ENCODE measurements at regions not wholly inside any gene's neighbourhood (a gene's known extent, or its start where the extent isn't known, plus 50 kb on each side); places are given as distances from the start of the nearest gene placed in this dataset.
A peak's percentile ranks its signal among the peaks of the same experiment; 100 is the strongest.

DNA sequence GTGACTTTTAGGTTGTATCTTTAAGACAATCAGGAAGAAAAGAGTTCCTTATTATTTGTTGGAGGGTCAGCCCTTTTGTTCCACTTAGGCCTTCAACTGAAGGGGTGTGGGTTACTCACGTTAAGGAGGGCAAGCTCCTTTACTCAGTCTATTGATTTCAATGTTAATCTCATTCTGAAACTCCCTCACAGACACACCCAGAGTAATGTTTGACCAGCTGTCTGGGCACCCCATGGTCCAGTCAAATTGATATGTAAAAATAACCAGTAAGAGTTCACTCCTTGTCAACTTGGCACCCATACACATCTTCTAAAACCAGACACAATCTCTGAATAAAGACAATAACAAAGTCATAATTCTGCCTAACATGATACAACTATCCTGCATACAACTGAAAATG is 292.9 kb downstream of the KLF5 start:
- H3K4me3 ChIP-seq (ENCODE audit: low read length) = no peak overlapping the region
- TF ChIP-seq, protein P1, sequence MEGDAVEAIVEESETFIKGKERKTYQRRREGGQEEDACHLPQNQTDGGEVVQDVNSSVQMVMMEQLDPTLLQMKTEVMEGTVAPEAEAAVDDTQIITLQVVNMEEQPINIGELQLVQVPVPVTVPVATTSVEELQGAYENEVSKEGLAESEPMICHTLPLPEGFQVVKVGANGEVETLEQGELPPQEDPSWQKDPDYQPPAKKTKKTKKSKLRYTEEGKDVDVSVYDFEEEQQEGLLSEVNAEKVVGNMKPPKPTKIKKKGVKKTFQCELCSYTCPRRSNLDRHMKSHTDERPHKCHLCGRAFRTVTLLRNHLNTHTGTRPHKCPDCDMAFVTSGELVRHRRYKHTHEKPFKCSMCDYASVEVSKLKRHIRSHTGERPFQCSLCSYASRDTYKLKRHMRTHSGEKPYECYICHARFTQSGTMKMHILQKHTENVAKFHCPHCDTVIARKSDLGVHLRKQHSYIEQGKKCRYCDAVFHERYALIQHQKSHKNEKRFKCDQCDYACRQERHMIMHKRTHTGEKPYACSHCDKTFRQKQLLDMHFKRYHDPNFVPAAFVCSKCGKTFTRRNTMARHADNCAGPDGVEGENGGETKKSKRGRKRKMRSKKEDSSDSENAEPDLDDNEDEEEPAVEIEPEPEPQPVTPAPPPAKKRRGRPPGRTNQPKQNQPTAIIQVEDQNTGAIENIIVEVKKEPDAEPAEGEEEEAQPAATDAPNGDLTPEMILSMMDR (IDR thresholded peaks at IDR 0.05; ENCODE audit: insufficient read depth, low read depth, low read length, missing control alignments) = no peak
- no peak for DNase-seq (ENCODE audit: low read depth)

DNA sequence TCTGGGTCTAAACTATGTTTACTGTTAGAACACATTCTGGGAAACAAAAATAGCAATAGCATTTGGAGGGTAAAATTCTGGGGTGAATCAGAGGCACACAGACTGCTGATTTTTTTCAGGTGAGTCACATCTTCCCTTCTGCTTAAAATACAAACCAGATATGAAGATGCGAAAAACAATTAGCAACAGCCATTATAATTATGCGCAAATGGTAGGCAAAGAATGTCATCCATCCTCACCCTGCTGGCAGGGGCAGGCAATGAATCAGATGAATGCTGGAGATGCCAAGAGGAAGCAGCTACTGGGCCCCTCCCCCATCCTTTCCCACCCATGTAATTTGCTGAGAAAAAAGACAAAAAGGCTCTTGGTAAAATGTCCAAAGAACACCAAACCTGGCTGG is 282.9 kb downstream of the KLF5 start:
- no peak overlapping the region for H3K4me3 ChIP-seq (ENCODE audit: low read length)
- DNase-seq (ENCODE audit: low read depth) = peak; percentile 72
- TF ChIP-seq, protein P1 (IDR thresholded peaks at IDR 0.05; ENCODE audit: insufficient read depth, low read depth, low read length, missing control alignments) = peak; percentile 27

DNA sequence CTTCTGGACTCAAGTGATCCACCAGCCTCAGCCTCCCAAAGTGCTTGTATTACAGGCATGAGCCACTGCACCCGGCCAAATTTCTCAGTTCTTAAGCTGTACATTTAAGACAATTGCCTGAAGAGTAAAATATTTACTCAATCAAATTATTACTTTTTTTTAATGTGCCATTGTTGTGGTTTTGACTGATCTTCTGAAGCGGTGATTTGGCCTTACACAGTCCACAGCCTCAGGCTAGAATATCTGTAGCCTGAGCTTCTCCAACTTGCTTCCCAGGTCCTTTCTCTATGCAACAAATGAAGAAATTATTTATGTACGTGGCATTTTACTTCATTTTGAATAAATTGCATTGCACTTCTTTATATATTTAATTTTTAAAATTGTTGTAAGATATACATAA is 281.3 kb downstream of the KLF5 start:
- DNase-seq (ENCODE audit: low read depth) = peak; percentile 64
- TF ChIP-seq, protein P1 (IDR thresholded peaks at IDR 0.05; ENCODE audit: insufficient read depth, low read depth, low read length, missing control alignments) = no peak

DNA sequence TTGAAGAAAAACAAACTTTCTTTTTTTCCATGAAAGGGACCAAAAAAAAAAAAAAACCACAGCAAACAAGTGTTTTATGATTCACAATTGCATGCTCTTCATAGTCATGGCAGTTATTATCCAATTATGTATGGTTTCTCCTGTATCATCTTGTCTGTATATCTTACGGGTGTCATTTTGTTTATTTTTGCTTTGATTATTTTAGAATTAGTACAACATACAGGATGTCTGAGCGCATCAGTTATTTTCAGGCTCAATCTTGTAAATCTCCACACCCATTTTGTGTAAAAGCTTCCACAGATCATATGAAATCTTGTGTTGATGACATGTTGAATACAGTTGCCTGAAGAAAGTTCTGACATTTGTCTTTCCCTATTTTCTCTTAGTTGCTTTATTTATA is 280.3 kb downstream of the KLF5 start:
- H3K4me3 ChIP-seq (ENCODE audit: low read length) = no peak overlapping the region
- TF ChIP-seq, protein P1 (IDR thresholded peaks at IDR 0.05; ENCODE audit: insufficient read depth, low read depth, low read length, missing control alignments) = no peak

More for the DNA sequence above, 281.3 kb downstream of the KLF5 start:
- no peak overlapping the region for H3K4me3 ChIP-seq (ENCODE audit: low read length)

DNA sequence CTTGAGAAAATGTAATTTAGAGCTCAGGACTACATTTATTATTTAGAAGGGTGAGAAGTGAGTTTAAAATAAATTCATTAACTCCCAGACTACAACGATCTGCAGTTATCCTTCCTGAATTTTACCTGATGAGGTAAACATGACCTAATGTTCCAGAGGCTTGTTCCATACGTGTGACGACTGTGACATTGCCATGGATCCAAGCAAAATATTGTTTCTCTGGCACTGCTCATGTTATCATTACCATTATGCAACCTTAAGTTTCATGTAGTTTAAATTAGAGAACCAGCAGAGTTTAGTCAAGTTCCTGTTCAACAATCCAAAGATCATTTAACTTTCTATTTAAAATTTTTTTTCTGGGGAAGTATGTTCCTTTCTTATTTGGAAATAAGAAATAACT is 279.6 kb downstream of the KLF5 start:
- DNase-seq (ENCODE audit: low read depth) = peak; percentile 91
- no peak overlapping the region for H3K4me3 ChIP-seq (ENCODE audit: low read length)
- TF ChIP-seq, protein P1 (IDR thresholded peaks at IDR 0.05; ENCODE audit: insufficient read depth, low read depth, low read length, missing control alignments) = no peak

More for the DNA sequence above, 280.3 kb downstream of the KLF5 start:
- peak; percentile 82 for DNase-seq (ENCODE audit: low read depth)

DNA sequence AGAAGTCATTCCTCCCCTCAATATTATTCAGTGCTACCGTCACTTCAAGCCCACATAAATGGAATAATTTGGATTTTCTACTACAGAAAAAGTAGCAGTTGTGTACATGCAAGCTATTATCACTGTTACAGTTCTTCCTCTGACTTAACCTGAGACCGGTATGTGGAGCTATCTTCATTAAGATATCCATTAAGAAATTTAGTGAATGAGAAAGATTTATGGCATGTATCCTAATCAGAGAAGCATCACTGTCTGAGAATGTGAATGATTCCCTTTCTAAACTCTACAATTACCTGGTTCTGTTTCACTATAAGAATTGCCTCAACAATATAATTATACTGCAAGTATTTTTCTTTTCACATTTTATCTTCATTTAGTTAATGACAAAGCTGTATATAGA is 278.7 kb downstream of the KLF5 start:
- DNase-seq (ENCODE audit: low read depth) = peak; percentile 80
- TF ChIP-seq, protein P1 (IDR thresholded peaks at IDR 0.05; ENCODE audit: insufficient read depth, low read depth, low read length, missing control alignments) = no peak
- no peak overlapping the region for H3K4me3 ChIP-seq (ENCODE audit: low read length)

DNA sequence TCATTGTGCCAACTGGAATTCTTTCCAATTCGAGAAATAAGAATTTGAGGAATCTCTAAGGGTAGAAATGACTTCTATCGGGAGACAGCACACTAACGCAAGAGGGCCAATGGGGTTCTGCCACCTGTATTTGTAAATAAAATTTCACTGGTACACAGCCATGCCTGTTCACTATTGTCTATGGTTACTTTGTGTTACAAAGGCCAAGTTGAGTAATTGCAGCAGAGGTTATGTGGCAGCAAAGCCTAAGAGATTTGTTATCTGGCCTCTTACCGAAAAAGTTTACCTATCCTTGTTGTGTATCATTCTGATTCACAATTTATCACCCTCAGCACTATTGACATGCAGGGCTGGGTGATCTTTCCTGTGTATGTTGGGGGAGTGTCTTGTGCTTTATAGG is 278.0 kb downstream of the KLF5 start:
- DNase-seq (ENCODE audit: low read depth) = peak; percentile 93
- H3K4me3 ChIP-seq (ENCODE audit: low read length) = no peak overlapping the region
- TF ChIP-seq, protein P1 (IDR thresholded peaks at IDR 0.05; ENCODE audit: insufficient read depth, low read depth, low read length, missing control alignments) = no peak
